Motor neuron (in vitro differentiated cells): ENCODE measurements at regions not wholly inside any gene's neighbourhood (a gene's known extent, or its start where the extent isn't known, plus 50 kb on each side); places are given as distances from the start of the nearest gene placed in this dataset.
A peak's percentile ranks its signal among the peaks of the same experiment; 100 is the strongest.

ENCODE experiments used
- ATAC-seq, 8 experiments: fragments of 200-7000 bp; cut with Tn5 transposase; replicated peaks in 6 of 8; 2 replicates each; pipeline ENCODE4 v1.8.0; 2021; ENCODE audit warnings: mild to moderate bottlenecking in 8 of 8, moderate library complexity in 8 of 8
- H3K27ac ChIP-seq, 2 donors: fragments of 250-450 bp; sonication (Bioruptor Pico); 2 replicates each; pipeline ENCODE4 v1.9.0; 2021; ENCODE audit warnings: antibody characterized with exemption in 2 of 2, mild to moderate bottlenecking in 2 of 2, moderate library complexity in 1 of 2
- H3K4me1 ChIP-seq, 2 donors: fragments of 250-450 bp; sonication (Bioruptor Pico); replicated peaks in 1 of 2; 2 replicates each; pipeline ENCODE4 v1.6.1; 2021; ENCODE audit warnings: antibody characterized with exemption in 2 of 2, mild to moderate bottlenecking in 2 of 2, moderate library complexity in 1 of 2
- H3K4me3 ChIP-seq, 5 donors: fragments of 250-450 bp; sonication (Bioruptor Pico); 2 replicates each; pipeline ENCODE4 v1.9.0; 2021; ENCODE audit warnings: antibody characterized with exemption in 5 of 5, mild to moderate bottlenecking in 5 of 5, moderate library complexity in 4 of 5
- WGBS, 10 experiments: fragments of 450-650 bp; shearing (Covaris generic); methylation state at CpG; one replicate each; pipeline ENCODE4 v1.0.0; 2022; 5-methylcytosine and 5-hydroxymethylcytosine counted together
- in situ Hi-C, 9 experiments: fragments of 400-800 bp; cut with MboI; loops; one replicate each; pipeline ENCODE4 v1.15.0; 2021; ENCODE audit warnings: low sequenced_read_pairs in 9 of 9, low pct_unique_long_range_greater_than_20kb in 2 of 9; ENCODE audit not compliant: unreplicated experiment in 9 of 9

DNA sequence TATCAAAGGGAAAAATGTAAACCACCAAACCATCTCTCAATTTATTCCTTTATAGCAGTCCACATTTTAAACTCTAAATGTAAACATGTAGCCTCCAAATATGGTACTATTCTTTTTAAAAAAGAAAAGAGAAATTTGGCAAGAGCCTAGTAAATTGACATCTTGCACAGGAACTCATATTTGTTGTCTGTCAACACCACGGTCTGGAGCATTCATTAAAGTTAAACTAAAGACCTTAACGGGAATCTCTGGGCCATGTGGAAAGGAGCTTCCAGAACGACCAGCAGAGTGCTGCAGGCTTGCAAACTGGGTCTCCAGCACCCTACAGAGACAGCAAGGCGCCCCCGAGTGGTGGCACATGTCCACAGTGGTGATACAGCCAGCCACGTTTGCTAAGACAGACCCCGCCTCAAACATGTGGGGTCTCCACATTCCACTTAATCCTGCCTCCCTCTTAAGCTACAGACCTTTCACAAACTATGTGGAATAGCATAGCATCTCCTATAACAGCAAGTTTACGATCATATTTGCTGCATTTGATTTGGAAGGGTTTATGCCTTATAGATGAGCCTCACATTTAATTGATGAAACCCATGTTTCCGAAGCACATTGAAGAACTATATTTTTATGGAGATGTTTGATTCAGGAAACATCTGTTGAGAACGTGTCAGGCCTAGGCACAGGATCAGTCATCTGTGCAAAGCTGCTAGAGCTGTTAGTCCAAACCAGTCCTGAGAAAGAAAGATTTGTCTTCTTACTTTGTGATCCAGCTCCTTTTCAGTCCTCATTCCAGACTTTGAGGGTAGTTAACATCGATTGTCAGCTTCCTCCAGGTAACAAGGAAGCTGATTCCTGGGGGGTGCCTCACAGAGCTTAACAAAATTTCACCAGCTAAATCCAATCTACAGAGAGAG is 96.4 kb upstream of the BACE2 start:
- Histone ChIP-seq H3K27ac (no peak overlapping the region), H3K4me3 (no peak overlapping the region), H3K4me1 (peaks cover 17 to 18% of the 10 kb centered on the region in 2 donors)
- WGBS, 10 experiments, result 2 to 71% (median 57%) methylated on average over 2 to 10 of the region's 11 CpGs; no CpG with 5 or more reads in 3 of the 10 experiments
- peak in 1 of 8 experiments; percentile 64 for ATAC-seq
- in situ Hi-C loops, result loop anchor here in 2 of 9 experiments (25.0 kb wide), 2 partner anchors 209 to 934 kb away; no protein-coding TSS in a partner anchor

GRCh38 chr21:41073558-41073957 is 94.4 kb upstream of the BACE2 start:
- no peak for ATAC-seq
- Histone ChIP-seq H3K4me3 (no peak overlapping the region), H3K4me1 (peaks cover 3 to 4% of the 10 kb centered on the region in 2 donors), H3K27ac (no peak overlapping the region)
- in situ Hi-C loops, result loop anchor here in 2 of 9 experiments (25.0 kb wide), 2 partner anchors 211 to 936 kb away; no protein-coding TSS in a partner anchor
- WGBS, 10 experiments, result 50 to 100% (median 78%) methylated on average over 1 to 7 of the region's 8 CpGs

DNA sequence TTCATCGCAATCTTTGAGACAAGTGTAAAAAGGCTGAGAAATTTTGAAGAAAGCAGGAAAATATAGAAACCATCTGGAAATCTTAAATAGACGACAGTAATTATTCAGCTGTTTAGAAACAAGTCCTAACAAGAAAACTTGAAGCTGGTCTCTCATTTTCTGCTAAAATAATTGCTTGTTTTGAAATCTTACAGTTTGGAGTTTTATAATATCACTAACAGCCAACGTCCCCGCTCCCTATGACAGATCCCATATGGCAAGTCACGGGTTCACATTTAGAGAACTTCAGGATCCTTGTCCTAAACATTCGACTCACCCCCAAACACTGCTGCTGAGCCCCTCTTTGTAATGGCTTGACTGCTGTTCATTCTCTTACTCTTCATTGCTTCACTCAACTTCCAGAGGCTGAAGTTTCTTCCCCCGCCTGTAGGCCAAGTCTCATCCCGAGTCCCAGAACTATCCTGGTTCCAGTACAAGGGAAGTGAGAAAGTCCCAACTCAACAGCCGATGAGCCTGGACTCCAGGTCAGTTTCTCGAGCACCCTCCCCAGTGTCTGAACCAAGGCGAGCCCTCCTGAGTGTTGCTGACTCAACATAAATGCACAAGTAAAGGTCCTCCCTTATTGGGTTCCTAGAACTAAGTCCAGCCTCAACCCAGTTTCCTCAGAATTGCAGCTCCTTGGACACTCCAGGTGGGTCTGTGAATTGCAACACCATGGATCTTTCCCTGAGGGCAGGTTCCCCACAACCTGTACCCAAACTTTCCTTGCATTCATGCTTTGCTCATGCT is 93.4 kb upstream of the BACE2 start:
- ATAC-seq, result peak in 1 of 8 experiments; percentile 23
- 18 to 98% (median 84%) methylated on average over 2 to 10 of the region's 11 CpGs for WGBS, 10 experiments
- H3K4me3 ChIP-seq, result no peak overlapping the region
- H3K4me1 ChIP-seq, result no peaks in the 10 kb centered on the region
- H3K27ac ChIP-seq, result no peak overlapping the region
- in situ Hi-C loops, result loop anchor here in 3 of 9 experiments (25.0 kb wide), 2 partner anchors 212 to 937 kb away; no protein-coding TSS in a partner anchor

- no peak for ATAC-seq
- Histone ChIP-seq H3K4me3 (no peak overlapping the region), H3K27ac (no peak overlapping the region), H3K4me1 (no peaks in the 10 kb centered on the region)
- in situ Hi-C loops, result loop anchor here in 1 of 9 experiments (25.0 kb wide), 1 partner anchor 938 kb away; no protein-coding TSS in a partner anchor
- WGBS, 10 experiments, result 80 to 100% (median 94%) methylated on average over 2 to 3 of the region's 18 CpGs; no CpG with 5 or more reads in 7 of the 10 experiments
These were observed 92.3 kb upstream of the BACE2 start for GRCh38 chr21:41075656-41076055.

GRCh38 chr21:41076064-41076463 is 91.9 kb upstream of the BACE2 start:
- ATAC-seq, result no peak
- WGBS, 10 experiments, result 82 to 100% (median 95%) methylated on average over 1 to 9 of the region's 16 CpGs; no CpG with 5 or more reads in 3 of the 10 experiments
- in situ Hi-C loops, result loop anchor here in 1 of 9 experiments (25.0 kb wide), 1 partner anchor 939 kb away; no protein-coding TSS in a partner anchor
- Histone ChIP-seq H3K4me1 (no peaks in the 10 kb centered on the region), H3K27ac (no peak overlapping the region), H3K4me3 (no peak overlapping the region)

DNA sequence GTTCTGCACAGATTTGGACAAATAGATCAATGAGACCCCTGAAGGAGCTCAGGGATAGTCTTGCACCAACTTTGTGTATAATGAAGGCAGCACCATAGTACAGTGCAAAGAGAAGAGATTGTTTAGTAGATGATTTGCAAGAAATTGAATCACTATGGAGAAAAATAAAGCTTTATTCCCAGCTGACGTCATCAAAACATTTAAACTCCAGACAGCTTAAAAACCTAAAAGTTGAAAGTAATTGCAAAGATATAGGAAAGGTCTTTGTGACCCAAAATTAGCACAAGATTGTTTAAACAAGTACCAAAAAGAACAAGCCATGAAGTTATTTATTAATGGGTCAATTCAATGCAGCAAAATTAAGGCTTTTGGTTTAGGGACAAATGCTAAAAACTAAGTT is 88.8 kb upstream of the BACE2 start:
- in situ Hi-C loops, result loop anchor here in 1 of 9 experiments (25.0 kb wide), 1 partner anchor 942 kb away; no protein-coding TSS in a partner anchor
- H3K4me3 ChIP-seq, result no peak overlapping the region
- H3K27ac ChIP-seq, result no peak overlapping the region
- H3K4me1 ChIP-seq, result no peaks in the 10 kb centered on the region
- 8 to 100% (median 73%) methylated on average over 1 of the region's 1 CpG; no CpG with 5 or more reads in 2 of the 10 experiments for WGBS, 10 experiments
- ATAC-seq, result no peak

DNA sequence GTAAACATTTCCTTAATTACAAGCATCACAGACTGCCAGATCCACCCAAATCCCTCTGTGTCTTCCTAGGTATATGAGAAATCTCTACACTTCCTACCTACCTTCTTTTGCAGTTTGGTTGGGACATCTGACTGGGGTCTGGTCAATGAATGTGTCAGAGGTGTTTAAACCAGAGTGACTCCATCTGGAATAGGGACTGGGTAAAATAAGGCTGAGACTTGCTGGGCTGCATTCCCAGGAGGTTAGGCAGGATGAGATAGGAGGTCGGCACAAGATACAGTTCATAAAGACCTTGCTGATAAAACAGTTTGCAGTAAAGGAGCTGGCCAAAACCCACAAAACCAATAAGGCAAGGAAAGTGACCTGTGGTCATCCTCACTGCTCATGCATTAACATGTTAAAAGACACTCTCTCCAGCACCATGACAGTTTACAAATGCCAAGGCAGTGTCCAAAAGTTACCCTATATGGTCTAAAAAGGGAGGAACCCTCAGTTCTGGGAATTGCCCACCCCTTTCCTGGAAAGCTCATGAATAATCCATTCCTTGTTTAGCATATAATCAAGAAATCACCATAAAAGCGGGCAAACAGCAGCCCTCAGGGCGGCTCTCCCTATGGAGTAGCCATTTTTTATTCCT is 87.4 kb upstream of the BACE2 start:
- peak in 2 of 8 experiments; percentile 81 to 83 for ATAC-seq
- no peak overlapping the region for H3K4me3 ChIP-seq
- WGBS, 10 experiments, result 0 to 92% (median 49%) methylated on average over 1 to 3 of the region's 3 CpGs; no CpG with 5 or more reads in 2 of the 10 experiments
- in situ Hi-C loops, result loop anchor here in 1 of 9 experiments (25.0 kb wide), 1 partner anchor 943 kb away; no protein-coding TSS in a partner anchor
- H3K4me1 ChIP-seq, result no peaks in the 10 kb centered on the region
- no peak overlapping the region for H3K27ac ChIP-seq

- Histone ChIP-seq H3K27ac (no peak overlapping the region), H3K4me3 (no peak overlapping the region), H3K4me1 (no peaks in the 10 kb centered on the region)
- WGBS, 10 experiments, result 40 to 100% (median 68%) methylated on average over 1 to 5 of the region's 5 CpGs; no CpG with 5 or more reads in 1 of the 10 experiments
- peak in 1 of 8 experiments; percentile 63 for ATAC-seq
- in situ Hi-C loops, result loop anchor here in 1 of 9 experiments (25.0 kb wide), 1 partner anchor 949 kb away; no protein-coding TSS in a partner anchor
These were observed 81.4 kb upstream of the BACE2 start for GRCh38 chr21:41086569-41086968.

GRCh38 chr21:41090981-41091380 is 77.0 kb upstream of the BACE2 start:
- WGBS, 10 experiments, result 23 to 100% (median 50%) methylated on average over 1 to 3 of the region's 6 CpGs; no CpG with 5 or more reads in 4 of the 10 experiments
- Histone ChIP-seq H3K27ac (no peak overlapping the region), H3K4me3 (no peak overlapping the region), H3K4me1 (no peaks in the 10 kb centered on the region)
- in situ Hi-C loops, result loop anchor here in 1 of 9 experiments (25.0 kb wide), 1 partner anchor 954 kb away; no protein-coding TSS in a partner anchor
- ATAC-seq, result no peak

DNA sequence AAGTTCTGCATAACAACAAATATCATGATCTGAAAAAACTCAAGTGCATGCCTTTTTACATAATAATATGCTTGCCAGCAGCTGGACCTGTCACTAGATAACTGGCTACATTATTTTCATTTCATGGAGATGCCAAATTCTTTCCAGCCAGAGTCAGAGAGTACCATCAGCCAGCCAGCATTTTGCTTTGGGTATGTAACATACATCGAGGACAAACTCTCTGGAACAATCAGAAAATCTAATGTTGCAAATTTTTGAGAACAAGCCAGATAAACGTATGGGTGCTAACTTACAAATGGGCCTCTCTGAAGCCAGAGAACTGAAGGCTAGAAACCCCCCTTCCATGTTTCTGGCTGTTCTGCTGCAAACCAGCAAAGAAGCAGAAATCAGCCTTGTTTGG is 76.3 kb upstream of the BACE2 start:
- 0 to 90% (median 55%) methylated on average over 1 to 2 of the region's 2 CpGs; no CpG with 5 or more reads in 4 of the 10 experiments for WGBS, 10 experiments
- ATAC-seq, result no peak
- H3K4me3 ChIP-seq, result no peak overlapping the region
- no peak overlapping the region for H3K27ac ChIP-seq
- in situ Hi-C loops, result loop anchor here in 1 of 9 experiments (25.0 kb wide), 1 partner anchor 954 kb away; no protein-coding TSS in a partner anchor
- H3K4me1 ChIP-seq, result no peaks in the 10 kb centered on the region

- ATAC-seq, result peak in 3 of 8 experiments; percentile 8 to 94 (median 36)
- H3K27ac ChIP-seq, result no peak overlapping the region
- H3K4me1 ChIP-seq, result no peaks in the 10 kb centered on the region
- WGBS, 10 experiments, result 1 to 93% (median 80%) methylated on average over 1 to 7 of the region's 7 CpGs; no CpG with 5 or more reads in 1 of the 10 experiments
- H3K4me3 ChIP-seq, result no peak overlapping the region
- in situ Hi-C loops, result loop anchor here in 1 of 9 experiments (25.0 kb wide), 1 partner anchor 955 kb away; no protein-coding TSS in a partner anchor
These were observed 75.6 kb upstream of the BACE2 start for GRCh38 chr21:41092312-41092711.

DNA sequence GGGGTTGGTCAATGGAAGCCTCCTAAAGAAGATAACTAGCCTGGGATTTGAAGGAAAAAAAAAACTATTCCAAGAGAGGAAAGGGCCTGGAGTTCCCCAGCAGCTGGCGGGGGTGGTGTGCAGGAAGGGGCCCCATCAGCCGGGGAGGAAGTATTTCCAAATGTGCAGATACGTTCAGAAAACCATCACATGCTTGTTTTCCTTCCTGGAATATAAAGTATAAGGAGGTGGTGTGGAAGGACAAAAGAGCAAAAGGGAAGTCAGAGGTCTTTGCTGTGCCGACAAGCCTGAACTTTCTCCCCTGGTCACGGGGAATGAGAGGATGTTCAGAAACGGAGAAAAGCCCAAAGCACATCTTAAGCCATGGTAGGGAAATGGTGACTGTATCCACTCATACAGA is 72.0 kb upstream of the BACE2 start:
- in situ Hi-C loops, result loop anchor here in 1 of 9 experiments (25.0 kb wide), 1 partner anchor 959 kb away; no protein-coding TSS in a partner anchor
- no peaks in the 10 kb centered on the region for H3K4me1 ChIP-seq
- no peak overlapping the region for H3K27ac ChIP-seq
- 20 to 89% (median 76%) methylated on average over 1 to 6 of the region's 6 CpGs; no CpG with 5 or more reads in 2 of the 10 experiments for WGBS, 10 experiments
- H3K4me3 ChIP-seq, result no peak overlapping the region
- no peak for ATAC-seq
